ENCODE measurements at regions not wholly inside any gene's neighbourhood (a gene's known extent, or its start where the extent isn't known, plus 50 kb on each side); places are given as distances from the start of the nearest gene placed in this dataset.

- TF ChIP-seq HNF4A (conservative IDR thresholded peaks at IDR 0.05) (no peak), RXRA (IDR thresholded peaks at IDR 0.05) (no peak), CTCF (IDR thresholded peaks at IDR 0.05; ENCODE audit: low read depth, low read length, missing input control) (no peak), REST (IDR thresholded peaks at IDR 0.05) (no peak), ATF3 (IDR thresholded peaks at IDR 0.05) (no peak), MAX (IDR thresholded peaks at IDR 0.05) (no peak), ZBTB33 (IDR thresholded peaks at IDR 0.05) (no peak), HNF4G (IDR thresholded peaks at IDR 0.05) (no peak), GABPA (IDR thresholded peaks at IDR 0.05 in 1 of 2, conservative IDR thresholded peaks at IDR 0.05 in 1 of 2) (no peak), TAF1 (conservative IDR thresholded peaks at IDR 0.05) (no peak), EGR1 (IDR thresholded peaks at IDR 0.05; ENCODE audit: low read depth in 2 of 2) (no peak), RAD21 (IDR thresholded peaks at IDR 0.05) (no peak), YY1 (IDR thresholded peaks at IDR 0.05) (no peak), SP1 (IDR thresholded peaks at IDR 0.05) (no peak)
These were observed 420.6 kb upstream of the CNTN5 start for GRCh38 chr11:98600103-98600502.
